PC-3 (cell line): ENCODE measurements at regions not wholly inside any gene's neighbourhood (a gene's known extent, or its start where the extent isn't known, plus 50 kb on each side); places are given as distances from the start of the nearest gene placed in this dataset.

Source experiments
- ATAC-seq: fragments of 200-7000 bp; cut with Tn5 transposase; 2 replicates; pipeline ENCODE4 v1.9.1; 2020; ENCODE audit warnings: mild to moderate bottlenecking, moderate library complexity
- BruUV-seq: library from RNA; stranded (reverse); fragments of 400-500 nt; replicated peaks from 2 replicates; lab custom pipeline; 2021; lab: Mats Ljungman, UMichigan
- CTCF ChIA-PET: fragments of 300-600 bp; sonication (Branson Sonifier 250); formaldehyde crosslinking; loops from one replicate; lab custom pipeline; 2022; ENCODE audit warnings: antibody characterized with exemption; lab: Charles Lee
- POLR2A ChIA-PET: fragments of 300-600 bp; sonication (Branson Sonifier 250); formaldehyde crosslinking; loops from one replicate; lab custom pipeline; 2022; ENCODE audit warnings: antibody characterized with exemption; ENCODE audit not compliant: unreplicated experiment; lab: Charles Lee
- DNase-seq: peaks from one replicate; pipeline ENCODE4 v3.0.0-alpha.2; 2015
- H2AFZ ChIP-seq: fragments of 300-600 bp; sonication (generic); 2 replicates; pipeline ENCODE4 v1.6.0; 2016; ENCODE audit warnings: antibody characterized with exemption, low read length
- H3F3A ChIP-seq: fragments of 300-600 bp; sonication (generic); one replicate; pipeline ENCODE4 v1.6.0; 2017; ENCODE audit warnings: antibody characterized with exemption, low read length, control low read depth, mild to moderate bottlenecking; ENCODE audit not compliant: unreplicated experiment
- H3K27ac ChIP-seq: fragments of 300-600 bp; sonication (generic); 2 replicates; pipeline ENCODE4 v1.5.1; 2016; ENCODE audit warnings: mild to moderate bottlenecking, low read length
- H3K27me3 ChIP-seq: fragments of 300-600 bp; sonication (generic); 2 replicates; pipeline ENCODE4 v1.6.1; 2016; ENCODE audit warnings: low read length, mixed read lengths
- H3K36me3 ChIP-seq: fragments of 300-600 bp; sonication (generic); 2 replicates; pipeline ENCODE4 v1.6.1; 2016; ENCODE audit warnings: low read depth, mixed run types, low read length, mixed read lengths
- H3K4me1 ChIP-seq: fragments of 300-600 bp; sonication (generic); 2 replicates; pipeline ENCODE4 v1.5.1; 2016; ENCODE audit warnings: low read length; ENCODE audit not compliant: insufficient read depth
- H3K4me2 ChIP-seq: fragments of 300-600 bp; sonication (generic); 2 replicates; pipeline ENCODE4 v1.6.0; 2016; ENCODE audit warnings: low read length
- H3K4me3 ChIP-seq: fragments of 300-600 bp; sonication (generic); 2 replicates; pipeline ENCODE4 v1.5.1; 2016; ENCODE audit warnings: mild to moderate bottlenecking, low read length, mixed read lengths
- H3K79me2 ChIP-seq: fragments of 300-600 bp; sonication (generic); 2 replicates; pipeline ENCODE4 v1.6.1; 2017; ENCODE audit warnings: low read length, mixed read lengths
- H3K9ac ChIP-seq: fragments of 300-600 bp; sonication (generic); 2 replicates; pipeline ENCODE4 v1.6.0; 2016; ENCODE audit warnings: mild to moderate bottlenecking, low read length
- H3K9me2 ChIP-seq: fragments of 300-600 bp; sonication (generic); replicated peaks from 2 replicates; pipeline ENCODE4 v1.6.1; 2016; ENCODE audit warnings: mixed run types, low read length, mixed read lengths
- H3K9me3 ChIP-seq: fragments of 300-600 bp; sonication (generic); 2 replicates; pipeline ENCODE4 v1.6.1; 2016; ENCODE audit warnings: low read length, mixed read lengths
- H4K20me1 ChIP-seq: fragments of 300-600 bp; sonication (generic); 2 replicates; pipeline ENCODE4 v1.6.1; 2016; ENCODE audit warnings: low read length, mixed read lengths
- CTCF ChIP-seq: fragments of 300-600 bp; sonication (generic); conservative IDR thresholded peaks from 2 replicates; pipeline ENCODE4 v1.5.1; 2017; ENCODE audit warnings: antibody characterized with exemption, low read depth, mild to moderate bottlenecking, low read length
- EZH2 ChIP-seq: fragments of 300-600 bp; sonication (generic); IDR thresholded peaks from one replicate; pipeline ENCODE4 v1.6.1; 2017; ENCODE audit warnings: antibody characterized with exemption, mild to moderate bottlenecking, low read length; ENCODE audit not compliant: unreplicated experiment
- EZH2phosphoT487 ChIP-seq: fragments of 300-600 bp; sonication (generic); IDR thresholded peaks from 2 replicates; pipeline ENCODE4 v1.6.1; 2018; ENCODE audit warnings: mild to moderate bottlenecking, antibody characterized with exemption, low read length, borderline replicate concordance
- intact Hi-C: fragments of 100-400 bp; cut with micrococcal nuclease; formaldehyde crosslinking; loops from 2 replicates; pipeline ENCODE4 v1.9.0; 2023

GRCh38 chr2:64300066-64300465 is 153.9 kb upstream of the LGALSL start:
- no peak for TF ChIP-seq CTCF
- no peak for TF ChIP-seq EZH2
- TF ChIP-seq EZH2phosphoT487 = no peak
- Histone ChIP-seq H3K79me2 (no peaks in the 10 kb centered on the region), H3K4me3 (no peak overlapping the region), H3K27ac (no peak overlapping the region), H3K9ac (no peak overlapping the region), H4K20me1 (no peaks in the 10 kb centered on the region), H3K27me3 (peaks cover 27% of the 10 kb centered on the region), H3K9me2 (no peaks in the 10 kb centered on the region), H3F3A (no peaks in the 10 kb centered on the region), H3K36me3 (no peaks in the 10 kb centered on the region), H3K4me2 (no peak overlapping the region), H3K4me1 (no peaks in the 10 kb centered on the region), H3K9me3 (no peaks in the 10 kb centered on the region), H2AFZ (no peak overlapping the region)
- DNase-seq = no peak
- intact Hi-C loops = no loop called here
- no peak for ATAC-seq
- CTCF ChIA-PET = no interaction called here
- BruUV-seq = no TSS peak
- POLR2A ChIA-PET = no interaction called here

GRCh38 chr2:64303250-64303649 is 150.7 kb upstream of the LGALSL start:
- DNase-seq = no peak
- Histone ChIP-seq H3K27me3 (peaks cover 20% of the 10 kb centered on the region), H3K27ac (no peak overlapping the region), H3K4me1 (no peaks in the 10 kb centered on the region), H4K20me1 (no peaks in the 10 kb centered on the region), H3K4me3 (no peak overlapping the region), H3K4me2 (no peak overlapping the region), H3F3A (no peaks in the 10 kb centered on the region), H3K9me3 (no peaks in the 10 kb centered on the region), H3K9ac (no peak overlapping the region), H3K79me2 (no peaks in the 10 kb centered on the region), H3K9me2 (no peaks in the 10 kb centered on the region), H3K36me3 (no peaks in the 10 kb centered on the region), H2AFZ (no peak overlapping the region)
- no TSS peak for BruUV-seq
- ChIA-PET CTCF (no interaction called here), POLR2A (no interaction called here)
- TF ChIP-seq EZH2phosphoT487 (no peak), CTCF (no peak), EZH2 (no peak)
- intact Hi-C loops = no loop called here
- no peak for ATAC-seq

- intact Hi-C loops = no loop called here
- Histone ChIP-seq H3K9ac (no peak overlapping the region), H3K27ac (no peak overlapping the region), H2AFZ (no peak overlapping the region), H3K4me2 (no peak overlapping the region), H4K20me1 (no peaks in the 10 kb centered on the region), H3K4me3 (no peak overlapping the region), H3K79me2 (no peaks in the 10 kb centered on the region), H3K27me3 (no peaks in the 10 kb centered on the region), H3K9me2 (no peaks in the 10 kb centered on the region), H3F3A (no peaks in the 10 kb centered on the region), H3K9me3 (no peaks in the 10 kb centered on the region), H3K36me3 (no peaks in the 10 kb centered on the region), H3K4me1 (peaks cover 6% of the 10 kb centered on the region)
- CTCF ChIA-PET = no interaction called here
- ATAC-seq = no peak
- no peak for TF ChIP-seq EZH2
- no peak for TF ChIP-seq CTCF
- no peak for TF ChIP-seq EZH2phosphoT487
- BruUV-seq = no TSS peak
- DNase-seq = no peak
- POLR2A ChIA-PET = interaction anchor here (0.6 to 0.7 kb wide), 2 partner anchors 12 to 1877 kb away, joined by 4 read pairs; no protein-coding TSS in a partner anchor
Observed at GRCh38 chr2:64307421-64307820, 146.5 kb upstream of the LGALSL start.
